GM23338 (cell line): ENCODE measurements at regions not wholly inside any gene's neighbourhood (a gene's known extent, or its start where the extent isn't known, plus 50 kb on each side); places are given as distances from the start of the nearest gene placed in this dataset.

ENCODE experiments used
- ATAC-seq: fragments of 200-7000 bp; cut with Tn5 transposase; 3 replicates; pipeline ENCODE4 v1.9.1; 2020
- DNase-seq: peaks from one replicate; pipeline ENCODE4 v3.0.0-alpha.2; 2015; ENCODE audit warnings: low spot score
- H2AFZ ChIP-seq: fragments of 200-600 bp; sonication (generic); 2 replicates; pipeline ENCODE4 v1.8.0; 2016; ENCODE audit warnings: antibody characterized with exemption, mild to moderate bottlenecking, moderate library complexity
- H3F3A ChIP-seq: fragments of 200-600 bp; sonication (generic); replicated peaks from 2 replicates; pipeline ENCODE4 v1.8.0; 2017; ENCODE audit warnings: antibody characterized with exemption, mixed run types, low read depth
- H3K27ac ChIP-seq: fragments of 200-600 bp; sonication (generic); 2 replicates; pipeline ENCODE4 v1.6.1; 2016; ENCODE audit warnings: low read depth
- H3K27me3 ChIP-seq: fragments of 200-600 bp; sonication (generic); 2 replicates; pipeline ENCODE4 v1.8.0; 2016; ENCODE audit warnings: mild to moderate bottlenecking, mixed run types, moderate library complexity; ENCODE audit not compliant: insufficient read depth
- H3K36me3 ChIP-seq: fragments of 200-600 bp; sonication (generic); 2 replicates; pipeline ENCODE4 v1.8.0; 2016; ENCODE audit warnings: mild to moderate bottlenecking; ENCODE audit not compliant: insufficient read depth
- H3K4me1 ChIP-seq: fragments of 200-600 bp; sonication (generic); 2 replicates; pipeline ENCODE4 v1.8.0; 2016; ENCODE audit warnings: mild to moderate bottlenecking, moderate library complexity; ENCODE audit not compliant: insufficient read depth
- H3K4me2 ChIP-seq: fragments of 200-600 bp; sonication (generic); 2 replicates; pipeline ENCODE4 v1.7.1; 2017; ENCODE audit warnings: mixed run types
- H3K4me3 ChIP-seq: fragments of 200-600 bp; sonication (generic); 2 replicates; pipeline ENCODE4 v1.6.1; 2016; ENCODE audit warnings: mixed run types
- H3K79me2 ChIP-seq: fragments of 200-600 bp; sonication (generic); replicated peaks from 2 replicates; pipeline ENCODE4 v1.8.0; 2017; ENCODE audit warnings: mild to moderate bottlenecking; ENCODE audit not compliant: insufficient read depth
- H3K9me2 ChIP-seq: fragments of 200-600 bp; sonication (generic); 2 replicates; pipeline ENCODE4 v1.8.0; 2017; ENCODE audit not compliant: insufficient read depth
- H4K20me1 ChIP-seq: fragments of 200-600 bp; sonication (generic); replicated peaks from 2 replicates; pipeline ENCODE4 v1.8.0; 2017; ENCODE audit warnings: mild to moderate bottlenecking; ENCODE audit not compliant: insufficient read depth
- H3K27ac Mint-ChIP-seq: 2 replicates; pipeline ENCODE4 v1.8.0; 2020; ENCODE audit warnings: inconsistent platforms, mild to moderate bottlenecking, moderate library complexity, mixed read lengths
- H3K27me3 Mint-ChIP-seq: 3 replicates; pipeline ENCODE4 v1.8.0; 2022; ENCODE audit warnings: low read depth, mild to moderate bottlenecking, moderate library complexity, mixed read lengths, inconsistent platforms; ENCODE audit not compliant: insufficient read depth, poor library complexity
- H3K36me3 Mint-ChIP-seq: 3 replicates; pipeline ENCODE4 v1.8.0; 2021; ENCODE audit warnings: low read depth, mild to moderate bottlenecking, inconsistent platforms, moderate library complexity, mixed read lengths
- H3K4me1 Mint-ChIP-seq: 3 replicates; pipeline ENCODE4 v1.8.0; 2020; ENCODE audit warnings: mild to moderate bottlenecking, inconsistent platforms, mixed read lengths
- H3K4me3 Mint-ChIP-seq: 3 replicates; pipeline ENCODE4 v1.8.0; 2021; ENCODE audit warnings: moderate library complexity, mild to moderate bottlenecking, inconsistent platforms, mixed read lengths
- H3K9me3 Mint-ChIP-seq: 3 replicates; pipeline ENCODE4 v1.8.0; 2020; ENCODE audit warnings: moderate library complexity, mild to moderate bottlenecking, inconsistent platforms, mixed read lengths
- CREB1 ChIP-seq: fragments of 250-450 bp; sonication (Bioruptor Pico); IDR thresholded peaks from 2 replicates; pipeline ENCODE4 v1.5.0; 2020; ENCODE audit warnings: low read depth, mild to moderate bottlenecking, moderate library complexity
- CTCF ChIP-seq, 2 experiments: fragments of 200-600 bp in 1 of 2; sonication (generic) in 1 of 2; conservative IDR thresholded peaks; 2 replicates each; pipeline versions ENCODE4 v1.5.1 to v1.6.1; 2016 to 2017; ENCODE audit warnings: antibody characterized with exemption in 2 of 2, low read depth in 2 of 2, mild to moderate bottlenecking in 2 of 2, moderate library complexity in 1 of 2
- ETS1 ChIP-seq: IDR thresholded peaks from 2 replicates; pipeline ENCODE4 v1.6.1; 2016; ENCODE audit warnings: antibody characterized with exemption
- EZH2phosphoT487 ChIP-seq: fragments of 200-600 bp; sonication (generic); IDR thresholded peaks from one replicate; pipeline ENCODE4 v1.8.1; 2018; ENCODE audit warnings: antibody characterized with exemption; ENCODE audit not compliant: unreplicated experiment
- JUNB ChIP-seq: IDR thresholded peaks from one replicate; pipeline ENCODE4 v1.6.1; 2016; ENCODE audit warnings: antibody characterized with exemption; ENCODE audit not compliant: unreplicated experiment
- NANOG ChIP-seq: IDR thresholded peaks from 2 replicates; pipeline ENCODE4 v1.6.1; 2016; ENCODE audit warnings: antibody characterized with exemption, borderline replicate concordance
- POLR2AphosphoS5 ChIP-seq: IDR thresholded peaks from 2 replicates; pipeline ENCODE4 v1.6.1; 2016; ENCODE audit warnings: antibody characterized with exemption, low read depth
- REST ChIP-seq: IDR thresholded peaks from one replicate; pipeline ENCODE4 v1.6.1; 2018; ENCODE audit warnings: antibody characterized with exemption; ENCODE audit not compliant: unreplicated experiment
- STAT1 ChIP-seq: IDR thresholded peaks from one replicate; pipeline ENCODE4 v1.6.1; 2016; ENCODE audit warnings: antibody characterized with exemption; ENCODE audit not compliant: unreplicated experiment
- ZNF114 ChIP-seq: fragments of 250-450 bp; sonication (Bioruptor Pico); IDR thresholded peaks from 2 replicates; pipeline ENCODE4 v1.5.0; 2020; ENCODE audit warnings: mild to moderate bottlenecking, moderate library complexity
- ZNF331 ChIP-seq: fragments of 250-450 bp; sonication (Bioruptor Pico); IDR thresholded peaks from 2 replicates; pipeline ENCODE4 v1.5.0; 2020; ENCODE audit warnings: low read depth, mild to moderate bottlenecking, moderate library complexity
- ZNF462 ChIP-seq: fragments of 250-450 bp; sonication (Bioruptor Pico); IDR thresholded peaks from 2 replicates; pipeline ENCODE4 v1.5.0; 2020; ENCODE audit warnings: mild to moderate bottlenecking, moderate library complexity

GRCh38 chr13:23965346-23965745 is 68.0 kb upstream of the C1QTNF9B start (continued):
- TF ChIP-seq CTCF (conservative IDR thresholded peaks at IDR 0.05; ENCODE audit: low read depth in 2 of 2) (no peak), CREB1 (CRISPR knock-in tag) (no peak), ZNF331 (no peak), ZNF114 (CRISPR knock-in tag) (no peak), REST (no peak), JUNB (no peak), NANOG (no peak), ETS1 (no peak), EZH2phosphoT487 (no peak)

GRCh38 chr13:23966221-23966690 is 69.0 kb upstream of the C1QTNF9B start:
- Histone ChIP-seq H3K79me2 (no peaks in the 10 kb centered on the region), H3K27me3 (no peaks in the 10 kb centered on the region), H3K4me1 (no peaks in the 10 kb centered on the region), H3K36me3 (no peaks in the 10 kb centered on the region), H3K9me2 (no peaks in the 10 kb centered on the region), H3K4me3 (no peak overlapping the region), H3F3A (no peaks in the 10 kb centered on the region), H3K27ac (no peak overlapping the region), H4K20me1 (no peaks in the 10 kb centered on the region), H3K4me2 (no peak overlapping the region), H2AFZ (peak overlapping the region; percentile 16; the same call in 1 of the 2 replicates)
- ATAC-seq (no peak), DNase-seq (no peak)
- no peak overlapping the region for H3K27ac Mint-ChIP-seq
- H3K36me3 Mint-ChIP-seq = no peaks in the 10 kb centered on the region
- H3K4me3 Mint-ChIP-seq = no peak overlapping the region
- no peaks in the 10 kb centered on the region for H3K4me1 Mint-ChIP-seq
- no peaks in the 10 kb centered on the region for H3K27me3 Mint-ChIP-seq
- H3K9me3 Mint-ChIP-seq = no peaks in the 10 kb centered on the region
- TF ChIP-seq ZNF114 (CRISPR knock-in tag) (no peak), ZNF462 (CRISPR knock-in tag) (no peak), ZNF331 (no peak), STAT1 (no peak), POLR2AphosphoS5 (no peak), JUNB (no peak), ETS1 (no peak), CREB1 (CRISPR knock-in tag) (no peak)
